ENCODE measurements at regions not wholly inside any gene's neighbourhood (a gene's known extent, or its start where the extent isn't known, plus 50 kb on each side); places are given as distances from the start of the nearest gene placed in this dataset.

GRCh38 chr9:28661853-28662252 lies 1088.6 kb upstream of the C9orf72 start:
- no peak for DNase-seq

- no peak for DNase-seq
These were observed 1089.4 kb upstream of the C9orf72 start for GRCh38 chr9:28662675-28663074.

- DNase-seq, result no peak
These were observed 1094.9 kb upstream of the C9orf72 start for GRCh38 chr9:28668158-28668557.

- no peak for DNase-seq
These were observed 1097.7 kb upstream of the C9orf72 start for GRCh38 chr9:28671000-28671399.

GRCh38 chr9:28678097-28678496 lies 1104.8 kb upstream of the C9orf72 start:
- DNase-seq, result no peak

- no peak for DNase-seq
These were observed 1114.9 kb upstream of the C9orf72 start for GRCh38 chr9:28688172-28688571.

- DNase-seq, result no peak
These were observed 1118.7 kb upstream of the C9orf72 start for GRCh38 chr9:28692012-28692411.

GRCh38 chr9:28696960-28697359 lies 1123.7 kb upstream of the C9orf72 start:
- DNase-seq, result no peak

- DNase-seq, result no peak
These were observed 1126.4 kb upstream of the C9orf72 start for GRCh38 chr9:28699632-28700031.

GRCh38 chr9:28707616-28708015 lies 1134.3 kb upstream of the C9orf72 start:
- DNase-seq, result no peak

- no peak for DNase-seq
These were observed 1140.9 kb upstream of the C9orf72 start for GRCh38 chr9:28714188-28714587.

- DNase-seq, result no peak
These were observed 1144.9 kb upstream of the C9orf72 start for GRCh38 chr9:28718226-28718625.

GRCh38 chr9:28720746-28721145 lies 1147.5 kb upstream of the C9orf72 start:
- DNase-seq, result no peak

- no peak for DNase-seq
These were observed 1156.8 kb upstream of the C9orf72 start for GRCh38 chr9:28730111-28730510.

GRCh38 chr9:28735738-28736342 lies 1162.6 kb upstream of the C9orf72 start:
- no peak for DNase-seq

GRCh38 chr9:28741459-28741858 lies 1168.2 kb upstream of the C9orf72 start:
- no peak for DNase-seq

GRCh38 chr9:28747351-28747985 lies 1174.2 kb upstream of the C9orf72 start:
- DNase-seq, result no peak

- no peak for DNase-seq
These were observed 1176.9 kb upstream of the C9orf72 start for GRCh38 chr9:28750136-28750535.

- no peak for DNase-seq
These were observed 1185.1 kb upstream of the C9orf72 start for GRCh38 chr9:28758341-28758740.

- DNase-seq, result no peak
These were observed 1185.7 kb upstream of the C9orf72 start for GRCh38 chr9:28758971-28759370.

- no peak for DNase-seq
These were observed 1188.9 kb upstream of the C9orf72 start for GRCh38 chr9:28762167-28762566.

GRCh38 chr9:28764532-28764931 lies 1191.3 kb upstream of the C9orf72 start:
- DNase-seq, result no peak

GRCh38 chr9:28770226-28770625 lies 1196.9 kb upstream of the C9orf72 start:
- DNase-seq, result no peak

- no peak for DNase-seq
These were observed 1197.5 kb upstream of the C9orf72 start for GRCh38 chr9:28770827-28771226.
